ENCODE measurements at regions not wholly inside any gene's neighbourhood (a gene's known extent, or its start where the extent isn't known, plus 50 kb on each side); places are given as distances from the start of the nearest gene placed in this dataset.
A peak's percentile ranks its signal among the peaks of the same experiment; 100 is the strongest.
"Not testable (repeated sequence)": the region's sequence is repeated elsewhere in the genome, so short reads cannot be mapped to it uniquely, and the experiment has no call there.

GRCh38 chr14:29982171-29982570, 54.5 kb upstream of the PRKD1 start:
- DNase-seq (ENCODE audit: low read depth), result no peak

- DNase-seq (ENCODE audit: low read depth), result no peak
Measured at GRCh38 chr14:29982993-29983392, 55.3 kb upstream of the PRKD1 start.

GRCh38 chr14:29990344-29990857, 62.8 kb upstream of the PRKD1 start:
- not testable (repeated sequence) for DNase-seq (ENCODE audit: low read depth)

- no peak for DNase-seq (ENCODE audit: low read depth)
Measured at GRCh38 chr14:29990993-29991392, 63.3 kb upstream of the PRKD1 start.

- no peak for DNase-seq (ENCODE audit: low read depth)
Measured at GRCh38 chr14:29993143-29993542, 65.5 kb upstream of the PRKD1 start.

GRCh38 chr14:29999013-29999539, 71.4 kb upstream of the PRKD1 start:
- peak; percentile 37 for DNase-seq (ENCODE audit: low read depth)

GRCh38 chr14:30002859-30003258, 75.2 kb upstream of the PRKD1 start:
- DNase-seq (ENCODE audit: low read depth), result no peak

- peak; percentile 69 for DNase-seq (ENCODE audit: low read depth)
Measured at GRCh38 chr14:30005114-30005808, 77.6 kb upstream of the PRKD1 start.

- DNase-seq (ENCODE audit: low read depth), result no peak
Measured at GRCh38 chr14:30006695-30007094, 79.0 kb upstream of the PRKD1 start.

- peak; percentile 3 for DNase-seq (ENCODE audit: low read depth)
Measured at GRCh38 chr14:30015489-30015888, 87.8 kb upstream of the PRKD1 start.

- DNase-seq (ENCODE audit: low read depth), result no peak
Measured at GRCh38 chr14:30016002-30016401, 88.4 kb upstream of the PRKD1 start.

GRCh38 chr14:30017370-30017993, 89.8 kb upstream of the PRKD1 start:
- no peak for DNase-seq (ENCODE audit: low read depth)

- no peak for DNase-seq (ENCODE audit: low read depth)
Measured at GRCh38 chr14:30020271-30020670, 92.6 kb upstream of the PRKD1 start.

GRCh38 chr14:30020687-30021086, 93.0 kb upstream of the PRKD1 start:
- DNase-seq (ENCODE audit: low read depth), result no peak

GRCh38 chr14:30023350-30023749, 95.7 kb upstream of the PRKD1 start:
- not testable (repeated sequence) for DNase-seq (ENCODE audit: low read depth)

- no peak for DNase-seq (ENCODE audit: low read depth)
Measured at GRCh38 chr14:30034152-30034551, 106.5 kb upstream of the PRKD1 start.

- DNase-seq (ENCODE audit: low read depth), result no peak
Measured at GRCh38 chr14:30035361-30035760, 107.7 kb upstream of the PRKD1 start.

GRCh38 chr14:30045720-30046119, 118.1 kb upstream of the PRKD1 start:
- no peak for DNase-seq (ENCODE audit: low read depth)

GRCh38 chr14:30053103-30053502, 125.5 kb upstream of the PRKD1 start:
- DNase-seq (ENCODE audit: low read depth), result no peak

GRCh38 chr14:30054201-30054600, 126.6 kb upstream of the PRKD1 start:
- no peak for DNase-seq (ENCODE audit: low read depth)

GRCh38 chr14:30058401-30058800, 130.8 kb upstream of the PRKD1 start:
- peak; percentile 6 for DNase-seq (ENCODE audit: low read depth)

- no peak for DNase-seq (ENCODE audit: low read depth)
Measured at GRCh38 chr14:30063746-30064145, 136.1 kb upstream of the PRKD1 start.

- no peak for DNase-seq (ENCODE audit: low read depth)
Measured at GRCh38 chr14:30064454-30064853, 136.8 kb upstream of the PRKD1 start.
